ENCODE measurements at regions not wholly inside any gene's neighbourhood (a gene's known extent, or its start where the extent isn't known, plus 50 kb on each side); places are given as distances from the start of the nearest gene placed in this dataset.
A peak's percentile ranks its signal among the peaks of the same experiment; 100 is the strongest.

- peak overlapping the region; percentile 4 for H3K4me2 ChIP-seq (ENCODE audit: low read depth, low read length)
- WGBS, 2 experiments (ENCODE audit: extremely low coverage in 2 of 2, insufficient read length in 1 of 2) = 50% methylated on average over 1 of the region's 12 CpGs; no CpG with 5 or more reads in 1 of the 2 experiments
- CTCF ChIA-PET = interaction anchor here (0.6 kb wide), 1 partner anchor 60 kb away, joined by 3 read pairs; no protein-coding TSS in a partner anchor
Observed at GRCh38 chr7:68691261-68692216, 906.7 kb upstream of the AUTS2 start.

More at GRCh38 chr7:68691261-68692216, 906.7 kb upstream of the AUTS2 start:
- DNase-seq (peak; percentile 90), ATAC-seq (ENCODE audit: low read depth) (peak; percentile 79)
- no peak for TF ChIP-seq CHD1 (IDR thresholded peaks at IDR 0.05; ENCODE audit: low read depth, low read length)
- TF ChIP-seq FOS (IDR thresholded peaks at IDR 0.05; ENCODE audit: low read depth, low read length) = peak; percentile 58
- TF ChIP-seq MAFK (IDR thresholded peaks at IDR 0.05; ENCODE audit: low read depth, low read length) = peak; percentile 85
- in situ Hi-C loops (cut with MboI; ENCODE audit: low sequenced_read_pairs) = no loop called here
- Histone ChIP-seq H4K8ac (ENCODE audit: low read depth in 2 of 2, low read length in 2 of 2) (peak overlapping the region; percentile 34 to 70; a peak in 2 of 4 replicates), H3K9me3 (ENCODE audit: control insufficient read depth, insufficient read depth, low read length) (0 out of 2 replicates have a peak, but pooled peaks cover 3% of the 10 kb centered on the region), H3K56ac (ENCODE audit: extremely low read depth, insufficient read depth, low read length) (peak overlapping the region; percentile 54), H3K27me3 (ENCODE audit: control insufficient read depth, insufficient read depth, low read length) (no peaks in the 10 kb centered on the region), H3K9me1 (ENCODE audit: insufficient read depth, low read length) (0 out of 2 replicates have a peak, but pooled peaks cover 3% of the 10 kb centered on the region), H3K14ac (replicated peaks; ENCODE audit: low read depth, low read length) (no peak overlapping the region), H3K9ac (ENCODE audit: low read depth, low read length) (no peak overlapping the region), H4K91ac (ENCODE audit: insufficient read depth, low read depth, low read length) (peak overlapping the region; percentile 89), H2AK9ac (replicated peaks; ENCODE audit: low read depth, low read length, poor library complexity) (peak overlapping the region; percentile 22), H3K4ac (ENCODE audit: low read depth, low read length) (peak overlapping the region; percentile 87), H3K79me1 (ENCODE audit: low read depth in 1 of 2, low read length in 2 of 2) (no peaks in the 10 kb centered on the region), H4K20me1 (ENCODE audit: insufficient read depth, low read length) (no peaks in the 10 kb centered on the region), H3K36me3 (ENCODE audit: control insufficient read depth, insufficient read depth, low read length) (no peaks in the 10 kb centered on the region), H3K4me3 (ENCODE audit: insufficient read depth, low read depth, low read length) (no peak overlapping the region), H3K4me1 (ENCODE audit: control insufficient read depth, insufficient read depth, low read length) (peaks cover 4% of the 10 kb centered on the region; the same call in 1 of the 2 replicates), H2BK5ac (ENCODE audit: low read depth, low read length, poor library complexity, severe bottlenecking) (peak overlapping the region; percentile 75), H2BK15ac (ENCODE audit: low read depth, low read length) (no peak overlapping the region), H3K23ac (ENCODE audit: low read depth, low read length) (no peak overlapping the region), H2BK20ac (ENCODE audit: low read depth, low read length) (peak overlapping the region; percentile 93), H3K27ac (ENCODE audit: insufficient read depth, low read length) (peak overlapping the region; percentile 41; the same call in 1 of the 2 replicates), H3K18ac (ENCODE audit: low read depth, low read length) (peak overlapping the region; percentile 81), H2AFZ (replicated peaks; ENCODE audit: low read length, poor library complexity) (peak overlapping the region; percentile 76), H4K5ac (ENCODE audit: low read depth, low read length) (peak overlapping the region; percentile 28; the same call in 1 of the 2 replicates), H2AK5ac (ENCODE audit: low read depth, low read length) (peak overlapping the region; percentile 70; the same call in 1 of the 2 replicates), H2BK120ac (ENCODE audit: low read depth, low read length) (peak overlapping the region; percentile 93)
- BruUV-seq (replicated peaks) = no TSS peak
- POLR2A ChIA-PET (ENCODE audit: unreplicated experiment) = no interaction called here
- intact Hi-C loops (cut with micrococcal nuclease) = loop anchor here (1.0 kb wide), 1 partner anchor 8 kb away; no protein-coding TSS in a partner anchor
- dilution Hi-C loops (cut with HindIII; ENCODE audit: low sequenced_read_pairs, unreplicated experiment) = no loop called here

Measured in IMR-90 (cell line).